H9 (cell line): ENCODE measurements at regions not wholly inside any gene's neighbourhood (a gene's known extent, or its start where the extent isn't known, plus 50 kb on each side); places are given as distances from the start of the nearest gene placed in this dataset.

Experiments used
- DNase-seq: peaks from one replicate; pipeline ENCODE4 v3.0.0-alpha.2; 2017
- H2AFZ ChIP-seq: one replicate; pipeline ENCODE4 v1.6.1; 2013; ENCODE audit warnings: mild to moderate bottlenecking, low read length, control low read depth, moderate library complexity
- H2AK5ac ChIP-seq: 2 replicates; pipeline ENCODE4 v1.6.1; 2013; ENCODE audit warnings: low read length, control low read depth, mixed read lengths; ENCODE audit not compliant: insufficient read length
- H2BK120ac ChIP-seq: one replicate; pipeline ENCODE4 v1.6.1; 2013; ENCODE audit warnings: low read depth, mild to moderate bottlenecking, low read length, control low read depth, inconsistent platforms; ENCODE audit not compliant: poor library complexity, severe bottlenecking
- H2BK12ac ChIP-seq: 2 replicates; pipeline ENCODE4 v1.6.1; 2013; ENCODE audit warnings: low read length, control low read depth, mixed read lengths, low read depth; ENCODE audit not compliant: insufficient read length
- H2BK15ac ChIP-seq: 2 replicates; pipeline ENCODE4 v1.6.1; 2013; ENCODE audit warnings: low read depth, low read length, control low read depth
- H2BK20ac ChIP-seq: one replicate; pipeline ENCODE4 v1.6.1; 2013; ENCODE audit warnings: low read depth, mild to moderate bottlenecking, low read length, control low read depth, inconsistent platforms; ENCODE audit not compliant: poor library complexity, severe bottlenecking
- H2BK5ac ChIP-seq: 2 replicates; pipeline ENCODE4 v1.6.1; 2013; ENCODE audit warnings: low read length, control low read depth, mixed read lengths; ENCODE audit not compliant: insufficient read length
- H3K14ac ChIP-seq: 2 replicates; pipeline ENCODE4 v1.6.1; 2013; ENCODE audit warnings: low read length, control low read depth; ENCODE audit not compliant: insufficient read depth
- H3K18ac ChIP-seq: 2 replicates; pipeline ENCODE4 v1.6.1; 2013; ENCODE audit warnings: low read depth, mild to moderate bottlenecking, mixed read lengths, low read length, control low read depth; ENCODE audit not compliant: insufficient read length
- H3K23ac ChIP-seq: 2 replicates; pipeline ENCODE4 v1.6.1; 2013; ENCODE audit warnings: low read length, control low read depth, mixed read lengths, low read depth; ENCODE audit not compliant: insufficient read length
- H3K23me2 ChIP-seq: 2 replicates; pipeline ENCODE4 v1.6.1; 2013; ENCODE audit warnings: low read depth, mild to moderate bottlenecking, mixed read lengths, low read length, control low read depth; ENCODE audit not compliant: insufficient read length, poor library complexity, severe bottlenecking
- H3K27ac ChIP-seq: 2 replicates; pipeline ENCODE4 v1.5.1; 2013; ENCODE audit warnings: low read length, control low read depth, mixed read lengths, low read depth; ENCODE audit not compliant: insufficient read length
- H3K27me3 ChIP-seq: 2 replicates; pipeline ENCODE4 v1.6.1; 2013; ENCODE audit warnings: low read length, control low read depth, inconsistent platforms; ENCODE audit not compliant: insufficient read depth
- H3K4ac ChIP-seq: 2 replicates; pipeline ENCODE4 v1.6.1; 2013; ENCODE audit warnings: low read depth, mild to moderate bottlenecking, control low read depth, inconsistent platforms, low read length, moderate library complexity
- H3K4me1 ChIP-seq: 2 replicates; pipeline ENCODE4 v1.6.1; 2013; ENCODE audit warnings: low read length, control low read depth, inconsistent platforms; ENCODE audit not compliant: insufficient read depth
- H3K4me2 ChIP-seq: 2 replicates; pipeline ENCODE4 v1.6.1; 2013; ENCODE audit warnings: low read length, control low read depth, mixed read lengths; ENCODE audit not compliant: insufficient read length, insufficient read depth
- H3K56ac ChIP-seq: 2 replicates; pipeline ENCODE4 v1.6.1; 2013; ENCODE audit warnings: low read depth, mild to moderate bottlenecking, mixed read lengths, low read length, control low read depth; ENCODE audit not compliant: insufficient read length
- H3K79me1 ChIP-seq: 2 replicates; pipeline ENCODE4 v1.6.1; 2013; ENCODE audit warnings: low read depth, mild to moderate bottlenecking, moderate library complexity, low read length, control low read depth, inconsistent platforms; ENCODE audit not compliant: insufficient read depth, poor library complexity, severe bottlenecking
- H3K79me2 ChIP-seq: 2 replicates; pipeline ENCODE4 v1.6.1; 2013; ENCODE audit warnings: low read length, control low read depth, inconsistent platforms; ENCODE audit not compliant: insufficient read depth
- H3K9ac ChIP-seq: 2 replicates; pipeline ENCODE4 v1.6.1; 2013; ENCODE audit warnings: low read length, control low read depth, mixed read lengths; ENCODE audit not compliant: insufficient read length; ENCODE audit errors: extremely low read depth
- H3K9me3 ChIP-seq: one replicate; pipeline ENCODE4 v1.6.1; 2013; ENCODE audit warnings: low read depth, low read length, inconsistent platforms; ENCODE audit not compliant: control insufficient read depth
- H3T11ph ChIP-seq: one replicate; pipeline ENCODE4 v1.6.1; 2013; ENCODE audit warnings: mild to moderate bottlenecking, low read length, control low read depth, inconsistent platforms
- H4K20me1 ChIP-seq: one replicate; pipeline ENCODE4 v1.6.1; 2013; ENCODE audit not compliant: control insufficient read depth, insufficient read length, insufficient read depth
- H4K5ac ChIP-seq: 2 replicates; pipeline ENCODE4 v1.6.1; 2013; ENCODE audit warnings: low read depth, mild to moderate bottlenecking, mixed read lengths, low read length, control low read depth; ENCODE audit not compliant: insufficient read length
- H4K8ac ChIP-seq: replicated peaks from 2 replicates; pipeline ENCODE4 v1.6.1; 2013; ENCODE audit warnings: low read length, control low read depth, mixed read lengths, low read depth; ENCODE audit not compliant: insufficient read length
- H4K91ac ChIP-seq: 2 replicates; pipeline ENCODE4 v1.6.1; 2013; ENCODE audit warnings: low read depth, mild to moderate bottlenecking, moderate library complexity, mixed read lengths, low read length, control low read depth; ENCODE audit not compliant: insufficient read length
- H3K27ac Mint-ChIP-seq, 3 experiments: 2 replicates in 2 of 3; 3 replicates in 1 of 3; pipeline ENCODE4 v1.8.0; 2020 to 2021; ENCODE audit warnings: mixed read lengths in 3 of 3, mild to moderate bottlenecking in 1 of 3, moderate library complexity in 1 of 3
- H3K27me3 Mint-ChIP-seq: 2 replicates; pipeline ENCODE4 v1.8.0; 2021; ENCODE audit warnings: low read depth, mild to moderate bottlenecking, moderate library complexity, mixed read lengths
- H3K36me3 Mint-ChIP-seq, 3 experiments: 2 replicates in 2 of 3; 3 replicates in 1 of 3; pipeline ENCODE4 v1.8.0; 2020 to 2021; ENCODE audit warnings: low read depth in 3 of 3, mixed read lengths in 3 of 3; ENCODE audit not compliant: insufficient read depth in 1 of 3
- H3K4me1 Mint-ChIP-seq, 2 experiments: 2 replicates each; pipeline ENCODE4 v1.8.0; 2020; ENCODE audit warnings: mixed read lengths in 2 of 2
- H3K4me3 Mint-ChIP-seq, 2 experiments: 2 replicates in 1 of 2; 3 replicates in 1 of 2; pipeline ENCODE4 v1.8.0; 2020 to 2021; ENCODE audit warnings: mild to moderate bottlenecking in 2 of 2, mixed read lengths in 2 of 2, moderate library complexity in 1 of 2
- H3K9me3 Mint-ChIP-seq, 2 experiments: 2 replicates in 1 of 2; 3 replicates in 1 of 2; pipeline ENCODE4 v1.8.0; 2020; ENCODE audit warnings: mild to moderate bottlenecking in 2 of 2, mixed read lengths in 2 of 2, moderate library complexity in 1 of 2
- WGBS: extraction: QIAGEN DNeasy Blood & Tissue Kit; methylation state at CpG from one replicate; pipeline ENCODE4 v1.1.7; 2013; ENCODE audit warnings: missing lambda C conversion rate, low lambda C conversion rate, mixed read lengths; ENCODE audit not compliant: insufficient read length; ENCODE audit errors: extremely low coverage; 5-methylcytosine and 5-hydroxymethylcytosine counted together
- TF ChIP-seq, protein P1 (sequence below): fragments of 200-600 bp; sonication (generic); conservative IDR thresholded peaks from 3 replicates; pipeline ENCODE4 v1.8.0; 2021; ENCODE audit warnings: antibody characterized with exemption, mild to moderate bottlenecking

- no peak overlapping the region for H2AFZ ChIP-seq
- H3K23ac ChIP-seq: no peak overlapping the region
- no peaks in the 10 kb centered on the region for H3K4me1 ChIP-seq
- no peak overlapping the region for H4K8ac ChIP-seq
- no peaks in the 10 kb centered on the region for H3K79me1 ChIP-seq
- H2BK12ac ChIP-seq: no peak overlapping the region
- H3K9me3 ChIP-seq: no peaks in the 10 kb centered on the region
- H4K91ac ChIP-seq: no peak overlapping the region
- H3K27me3 ChIP-seq: no peaks in the 10 kb centered on the region
- no peaks in the 10 kb centered on the region for H3K9me3 Mint-ChIP-seq
- no peak overlapping the region for H3K9ac ChIP-seq
- H4K5ac ChIP-seq: no peak overlapping the region
- H3K27ac ChIP-seq: no peak overlapping the region
- no peak overlapping the region for H3K4ac ChIP-seq
- H3K4me1 Mint-ChIP-seq: no peaks in the 10 kb centered on the region
- no peak overlapping the region for H2BK120ac ChIP-seq
- DNase-seq: no peak
- no peak overlapping the region for H2AK5ac ChIP-seq
- H3K27ac Mint-ChIP-seq: no peak overlapping the region
- no peak overlapping the region for H3T11ph ChIP-seq
- H3K14ac ChIP-seq: no peak overlapping the region
- no peak overlapping the region for H3K4me2 ChIP-seq
- no CpG with 5 or more reads among the region's 1 CpG for WGBS
- H3K27me3 Mint-ChIP-seq: no peaks in the 10 kb centered on the region
- no peak overlapping the region for H3K4me3 Mint-ChIP-seq
- no peaks in the 10 kb centered on the region for H3K79me2 ChIP-seq
- H3K36me3 Mint-ChIP-seq: no peaks in the 10 kb centered on the region
- H3K23me2 ChIP-seq: no peaks in the 10 kb centered on the region
- TF ChIP-seq, protein P1, sequence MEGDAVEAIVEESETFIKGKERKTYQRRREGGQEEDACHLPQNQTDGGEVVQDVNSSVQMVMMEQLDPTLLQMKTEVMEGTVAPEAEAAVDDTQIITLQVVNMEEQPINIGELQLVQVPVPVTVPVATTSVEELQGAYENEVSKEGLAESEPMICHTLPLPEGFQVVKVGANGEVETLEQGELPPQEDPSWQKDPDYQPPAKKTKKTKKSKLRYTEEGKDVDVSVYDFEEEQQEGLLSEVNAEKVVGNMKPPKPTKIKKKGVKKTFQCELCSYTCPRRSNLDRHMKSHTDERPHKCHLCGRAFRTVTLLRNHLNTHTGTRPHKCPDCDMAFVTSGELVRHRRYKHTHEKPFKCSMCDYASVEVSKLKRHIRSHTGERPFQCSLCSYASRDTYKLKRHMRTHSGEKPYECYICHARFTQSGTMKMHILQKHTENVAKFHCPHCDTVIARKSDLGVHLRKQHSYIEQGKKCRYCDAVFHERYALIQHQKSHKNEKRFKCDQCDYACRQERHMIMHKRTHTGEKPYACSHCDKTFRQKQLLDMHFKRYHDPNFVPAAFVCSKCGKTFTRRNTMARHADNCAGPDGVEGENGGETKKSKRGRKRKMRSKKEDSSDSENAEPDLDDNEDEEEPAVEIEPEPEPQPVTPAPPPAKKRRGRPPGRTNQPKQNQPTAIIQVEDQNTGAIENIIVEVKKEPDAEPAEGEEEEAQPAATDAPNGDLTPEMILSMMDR: no peak
- no peak overlapping the region for H3K18ac ChIP-seq
- no peaks in the 10 kb centered on the region for H4K20me1 ChIP-seq
- H2BK15ac ChIP-seq: no peak overlapping the region
- H2BK5ac ChIP-seq: no peak overlapping the region
- no peak overlapping the region for H2BK20ac ChIP-seq
- H3K56ac ChIP-seq: no peak overlapping the region
Measured at GRCh38 chr1:217009376-217009775, 286.1 kb upstream of the ESRRG start.
